ENCODE measurements at regions not wholly inside any gene's neighbourhood (a gene's known extent, or its start where the extent isn't known, plus 50 kb on each side); places are given as distances from the start of the nearest gene placed in this dataset.
"Not testable (repeated sequence)": the region's sequence is repeated elsewhere in the genome, so short reads cannot be mapped to it uniquely, and the experiment has no call there.

DNA sequence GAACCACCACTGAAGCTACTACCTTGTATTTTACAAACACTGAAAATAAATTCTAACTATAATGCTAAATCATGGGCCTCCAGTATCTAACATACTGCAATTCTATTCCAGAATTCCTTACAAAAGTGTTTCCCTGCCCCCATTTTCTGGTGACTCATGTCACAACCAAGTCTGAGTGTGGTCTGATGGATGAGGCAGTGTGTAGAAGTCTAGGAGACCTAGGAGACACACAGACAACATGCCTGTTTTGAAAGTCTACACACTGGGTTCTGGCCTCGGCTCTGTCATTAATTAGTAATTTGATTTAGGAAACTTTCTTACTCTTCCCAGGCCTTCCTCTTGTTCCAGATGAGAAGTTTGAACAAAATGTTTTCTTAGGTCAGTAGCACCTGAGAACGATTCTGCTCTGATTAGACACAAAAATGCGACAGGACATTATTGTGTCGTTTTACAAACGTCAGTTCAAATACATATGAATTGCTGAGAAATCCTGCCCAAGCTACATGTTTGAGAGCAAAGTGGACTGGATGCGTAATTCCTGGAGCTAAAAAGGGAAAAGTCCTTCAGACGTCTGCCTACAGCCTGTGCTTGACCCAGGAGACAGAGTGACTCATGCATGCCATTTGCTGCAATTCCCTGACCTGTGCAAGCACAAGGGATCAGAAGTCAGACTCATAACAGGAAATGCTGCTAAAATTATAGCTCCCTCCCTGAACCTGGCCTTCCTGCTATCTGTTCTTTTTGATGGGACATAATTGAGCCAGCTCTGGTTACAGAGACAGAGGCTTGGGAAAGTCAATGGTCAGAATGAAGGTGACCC is 494.4 kb downstream of the SOX11 start:
- Histone ChIP-seq H3K9me3 (ENCODE audit: insufficient read depth, low read depth, low read length) (peaks cover 3% of the 10 kb centered on the region; the same call in 1 of the 2 replicates), H3K9me2 (replicated peaks; ENCODE audit: low read depth, low read length) (no peaks in the 10 kb centered on the region), H4K20me1 (ENCODE audit: insufficient read depth, low read length, poor library complexity, severe bottlenecking) (no peaks in the 10 kb centered on the region), H2AFZ (ENCODE audit: low read length) (no peak overlapping the region), H3K36me3 (ENCODE audit: insufficient read depth, low read length) (no peaks in the 10 kb centered on the region), H3K27me3 (ENCODE audit: insufficient read depth, low read length, poor library complexity, severe bottlenecking) (no peaks in the 10 kb centered on the region), H3K4me1 (ENCODE audit: insufficient read depth, low read length, poor library complexity, severe bottlenecking) (no peaks in the 10 kb centered on the region), H3F3A (ENCODE audit: low read depth) (no peaks in the 10 kb centered on the region), H3K9ac (ENCODE audit: low read depth, low read length, poor library complexity, severe bottlenecking) (no peak overlapping the region), H3K79me2 (ENCODE audit: insufficient read depth, low read length) (no peaks in the 10 kb centered on the region), H3K4me3 (ENCODE audit: low read length, poor library complexity, severe bottlenecking) (no peak overlapping the region), H3K4me2 (ENCODE audit: low read depth, low read length, poor library complexity, severe bottlenecking) (no peak overlapping the region)
- TF ChIP-seq, protein P1, sequence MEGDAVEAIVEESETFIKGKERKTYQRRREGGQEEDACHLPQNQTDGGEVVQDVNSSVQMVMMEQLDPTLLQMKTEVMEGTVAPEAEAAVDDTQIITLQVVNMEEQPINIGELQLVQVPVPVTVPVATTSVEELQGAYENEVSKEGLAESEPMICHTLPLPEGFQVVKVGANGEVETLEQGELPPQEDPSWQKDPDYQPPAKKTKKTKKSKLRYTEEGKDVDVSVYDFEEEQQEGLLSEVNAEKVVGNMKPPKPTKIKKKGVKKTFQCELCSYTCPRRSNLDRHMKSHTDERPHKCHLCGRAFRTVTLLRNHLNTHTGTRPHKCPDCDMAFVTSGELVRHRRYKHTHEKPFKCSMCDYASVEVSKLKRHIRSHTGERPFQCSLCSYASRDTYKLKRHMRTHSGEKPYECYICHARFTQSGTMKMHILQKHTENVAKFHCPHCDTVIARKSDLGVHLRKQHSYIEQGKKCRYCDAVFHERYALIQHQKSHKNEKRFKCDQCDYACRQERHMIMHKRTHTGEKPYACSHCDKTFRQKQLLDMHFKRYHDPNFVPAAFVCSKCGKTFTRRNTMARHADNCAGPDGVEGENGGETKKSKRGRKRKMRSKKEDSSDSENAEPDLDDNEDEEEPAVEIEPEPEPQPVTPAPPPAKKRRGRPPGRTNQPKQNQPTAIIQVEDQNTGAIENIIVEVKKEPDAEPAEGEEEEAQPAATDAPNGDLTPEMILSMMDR (conservative IDR thresholded peaks at IDR 0.05; ENCODE audit: low read length), result no peak
- no peak for TF ChIP-seq EZH2phosphoT487 (IDR thresholded peaks at IDR 0.05; ENCODE audit: borderline replicate concordance)

DNA sequence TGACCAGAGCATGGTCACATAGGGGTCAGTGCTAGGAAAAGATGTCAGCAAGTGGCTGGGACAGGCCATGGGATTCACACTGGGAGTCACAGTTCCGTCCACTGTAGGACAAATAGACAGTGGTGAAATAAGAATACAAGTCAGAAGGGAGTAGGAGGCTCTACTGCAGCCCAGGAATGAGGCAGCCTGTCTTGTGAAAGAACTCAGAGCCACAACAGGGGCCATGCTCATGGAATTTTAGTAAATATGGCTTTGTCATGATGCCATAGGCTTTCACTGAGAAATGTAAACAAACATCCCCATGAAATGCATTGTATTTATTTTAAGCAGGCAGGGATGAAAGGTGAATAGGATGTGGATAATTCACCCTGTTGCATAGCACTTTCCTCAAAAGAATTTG is 504.3 kb downstream of the SOX11 start:
- H3K4me2 ChIP-seq (ENCODE audit: low read depth, low read length, poor library complexity, severe bottlenecking), result no peak overlapping the region

DNA sequence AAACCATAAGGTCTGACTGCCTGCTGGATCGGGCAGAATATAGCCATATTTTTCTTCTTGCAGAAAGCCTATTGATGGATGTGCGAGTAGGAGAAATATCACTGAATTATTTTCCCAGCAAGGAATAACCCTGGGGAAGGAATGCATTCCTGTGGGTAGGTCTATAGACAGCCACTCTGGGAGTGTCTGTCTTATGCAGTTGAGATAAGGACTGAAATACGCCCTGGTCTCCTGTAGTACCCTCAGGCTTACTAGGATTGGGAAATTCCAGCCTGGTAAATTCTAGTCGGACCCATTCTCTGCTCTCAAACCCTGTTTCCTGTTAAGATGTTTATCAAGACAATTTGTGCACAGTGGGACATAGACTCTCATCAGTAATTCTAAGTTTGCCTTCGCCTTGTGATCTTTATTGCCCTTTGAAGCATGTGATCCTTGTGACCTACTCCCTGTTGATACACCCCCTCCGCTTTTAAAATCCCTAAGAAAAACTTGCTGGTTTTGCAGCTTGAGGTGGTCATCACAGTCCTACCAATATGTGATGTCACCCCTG is 506.3 kb downstream of the SOX11 start:
- H3K79me2 ChIP-seq (ENCODE audit: insufficient read depth, low read length); H3F3A ChIP-seq (ENCODE audit: low read depth); H3K9me2 ChIP-seq (replicated peaks; ENCODE audit: low read depth, low read length); H3K4me2 ChIP-seq (ENCODE audit: low read depth, low read length, poor library complexity, severe bottlenecking); H3K27me3 ChIP-seq (ENCODE audit: insufficient read depth, low read length, poor library complexity, severe bottlenecking); H3K4me3 ChIP-seq (ENCODE audit: low read length, poor library complexity, severe bottlenecking); H3K4me1 ChIP-seq (ENCODE audit: insufficient read depth, low read length, poor library complexity, severe bottlenecking); H4K20me1 ChIP-seq (ENCODE audit: insufficient read depth, low read length, poor library complexity, severe bottlenecking); H2AFZ ChIP-seq (ENCODE audit: low read length); H3K9ac ChIP-seq (ENCODE audit: low read depth, low read length, poor library complexity, severe bottlenecking); H3K9me3 ChIP-seq (ENCODE audit: insufficient read depth, low read depth, low read length); H3K36me3 ChIP-seq (ENCODE audit: insufficient read depth, low read length): not testable (repeated sequence)

More for the DNA sequence above, 504.3 kb downstream of the SOX11 start:
- no peaks in the 10 kb centered on the region for H4K20me1 ChIP-seq (ENCODE audit: insufficient read depth, low read length, poor library complexity, severe bottlenecking)
- H3K4me3 ChIP-seq (ENCODE audit: low read length, poor library complexity, severe bottlenecking), result no peak overlapping the region
- no peaks in the 10 kb centered on the region for H3K4me1 ChIP-seq (ENCODE audit: insufficient read depth, low read length, poor library complexity, severe bottlenecking)
- no peak overlapping the region for H2AFZ ChIP-seq (ENCODE audit: low read length)
- H3K9me3 ChIP-seq (ENCODE audit: insufficient read depth, low read depth, low read length), result no peaks in the 10 kb centered on the region
- no peaks in the 10 kb centered on the region for H3K27me3 ChIP-seq (ENCODE audit: insufficient read depth, low read length, poor library complexity, severe bottlenecking)
- H3K36me3 ChIP-seq (ENCODE audit: insufficient read depth, low read length), result no peaks in the 10 kb centered on the region
- H3K9me2 ChIP-seq (replicated peaks; ENCODE audit: low read depth, low read length), result no peaks in the 10 kb centered on the region
- no peaks in the 10 kb centered on the region for H3K79me2 ChIP-seq (ENCODE audit: insufficient read depth, low read length)
- TF ChIP-seq, protein P1 (conservative IDR thresholded peaks at IDR 0.05; ENCODE audit: low read length), result no peak
- TF ChIP-seq EZH2phosphoT487 (IDR thresholded peaks at IDR 0.05; ENCODE audit: borderline replicate concordance), result no peak
- H3F3A ChIP-seq (ENCODE audit: low read depth), result no peaks in the 10 kb centered on the region
- no peak overlapping the region for H3K9ac ChIP-seq (ENCODE audit: low read depth, low read length, poor library complexity, severe bottlenecking)

Measured in Loucy (cell line).